ENCODE measurements at regions not wholly inside any gene's neighbourhood (a gene's known extent, or its start where the extent isn't known, plus 50 kb on each side); places are given as distances from the start of the nearest gene placed in this dataset.

GRCh38 chr14:84017495-84017894 is 1512.4 kb upstream of the FLRT2 start:
- no peak for TF ChIP-seq CTCF (IDR thresholded peaks at IDR 0.05)
- no peak for TF ChIP-seq POLR2A (IDR thresholded peaks at IDR 0.05)
